NOMO-1 treated with dmso at 0.1 percent for 144 hours (cell line): ENCODE measurements at regions not wholly inside any gene's neighbourhood (a gene's known extent, or its start where the extent isn't known, plus 50 kb on each side); places are given as distances from the start of the nearest gene placed in this dataset.
A peak's percentile ranks its signal among the peaks of the same experiment; 100 is the strongest.
"Not testable (repeated sequence)": the region's sequence is repeated elsewhere in the genome, so short reads cannot be mapped to it uniquely, and the experiment has no call there.

ENCODE experiments used
- DNase-seq: peaks from one replicate; lab custom pipeline; 2025; ENCODE audit not compliant: unreplicated experiment; lab: John Stamatoyannopoulos, UW

- DNase-seq, result no peak
These were observed 89.8 kb upstream of the ANK3 start for GRCh38 chr10:60479305-60480020.

GRCh38 chr10:60476451-60476850 lies 86.8 kb upstream of the ANK3 start:
- DNase-seq, result no peak

GRCh38 chr10:60473557-60473956 lies 83.9 kb upstream of the ANK3 start:
- DNase-seq, result no peak

- DNase-seq, result no peak
These were observed 80.4 kb upstream of the ANK3 start for GRCh38 chr10:60470091-60470490.

- not testable (repeated sequence) for DNase-seq
These were observed 79.5 kb upstream of the ANK3 start for GRCh38 chr10:60469147-60469546.

GRCh38 chr10:60467202-60467546 lies 77.5 kb upstream of the ANK3 start:
- DNase-seq, result no peak

- DNase-seq, result no peak
These were observed 76.9 kb upstream of the ANK3 start for GRCh38 chr10:60466267-60467201.

- DNase-seq, result no peak
These were observed 76.1 kb upstream of the ANK3 start for GRCh38 chr10:60465801-60466200.

GRCh38 chr10:60464659-60465058 lies 75.0 kb upstream of the ANK3 start:
- DNase-seq, result no peak

GRCh38 chr10:60463746-60464145 lies 74.1 kb upstream of the ANK3 start:
- no peak for DNase-seq

- peak; percentile 7 for DNase-seq
These were observed 72.0 kb upstream of the ANK3 start for GRCh38 chr10:60461688-60462087.

GRCh38 chr10:60459701-60460457 lies 70.2 kb upstream of the ANK3 start:
- no peak for DNase-seq

GRCh38 chr10:60456053-60456452 lies 66.4 kb upstream of the ANK3 start:
- no peak for DNase-seq

GRCh38 chr10:60454336-60454735 lies 64.7 kb upstream of the ANK3 start:
- no peak for DNase-seq

GRCh38 chr10:60453036-60453435 lies 63.4 kb upstream of the ANK3 start:
- no peak for DNase-seq

GRCh38 chr10:60450291-60450690 lies 60.6 kb upstream of the ANK3 start:
- DNase-seq, result no peak

GRCh38 chr10:60448246-60448645 lies 58.6 kb upstream of the ANK3 start:
- DNase-seq, result no peak

GRCh38 chr10:60446851-60447250 lies 57.2 kb upstream of the ANK3 start:
- DNase-seq, result no peak

- DNase-seq, result no peak
These were observed 56.6 kb upstream of the ANK3 start for GRCh38 chr10:60446070-60446833.

GRCh38 chr10:60444494-60445064 lies 54.9 kb upstream of the ANK3 start:
- DNase-seq, result no peak

- DNase-seq, result no peak
These were observed 53.7 kb upstream of the ANK3 start for GRCh38 chr10:60443346-60443745.
